Dedifferentiated amniotic fluid mesenchymal stem cell (primary cell): ENCODE measurements at regions not wholly inside any gene's neighbourhood (a gene's known extent, or its start where the extent isn't known, plus 50 kb on each side); places are given as distances from the start of the nearest gene placed in this dataset.

Source experiments
- DNase-seq: peaks from one replicate; pipeline ENCODE4 v3.0.0-alpha.2; 2016; ENCODE audit errors: extremely low spot score

- DNase-seq, result no peak
These were observed 480.1 kb upstream of the SLC10A2 start for GRCh38 chr13:103546271-103546670.

GRCh38 chr13:103542648-103543047 is 476.4 kb upstream of the SLC10A2 start:
- DNase-seq, result no peak

GRCh38 chr13:103540382-103540765 is 474.2 kb upstream of the SLC10A2 start:
- no peak for DNase-seq

GRCh38 chr13:103539721-103540381 is 473.6 kb upstream of the SLC10A2 start:
- no peak for DNase-seq

- DNase-seq, result no peak
These were observed 473.0 kb upstream of the SLC10A2 start for GRCh38 chr13:103539265-103539664.

GRCh38 chr13:103537616-103538015 is 471.4 kb upstream of the SLC10A2 start:
- no peak for DNase-seq

GRCh38 chr13:103531278-103531677 is 465.1 kb upstream of the SLC10A2 start:
- no peak for DNase-seq

- no peak for DNase-seq
These were observed 462.2 kb upstream of the SLC10A2 start for GRCh38 chr13:103528437-103528836.

GRCh38 chr13:103525530-103525929 is 459.3 kb upstream of the SLC10A2 start:
- DNase-seq, result no peak

- no peak for DNase-seq
These were observed 457.6 kb upstream of the SLC10A2 start for GRCh38 chr13:103523858-103524257.

- DNase-seq, result no peak
These were observed 455.3 kb upstream of the SLC10A2 start for GRCh38 chr13:103521532-103521931.

GRCh38 chr13:103517768-103518102 is 451.5 kb upstream of the SLC10A2 start:
- DNase-seq, result no peak

GRCh38 chr13:103517066-103517767 is 451.0 kb upstream of the SLC10A2 start:
- no peak for DNase-seq

- no peak for DNase-seq
These were observed 450.0 kb upstream of the SLC10A2 start for GRCh38 chr13:103516015-103516795.

GRCh38 chr13:103515410-103515809 is 449.2 kb upstream of the SLC10A2 start:
- no peak for DNase-seq

GRCh38 chr13:103514619-103515018 is 448.4 kb upstream of the SLC10A2 start:
- DNase-seq, result no peak

- DNase-seq, result no peak
These were observed 448.0 kb upstream of the SLC10A2 start for GRCh38 chr13:103514188-103514587.

GRCh38 chr13:103510007-103510535 is 443.9 kb upstream of the SLC10A2 start:
- DNase-seq, result no peak

- DNase-seq, result no peak
These were observed 431.2 kb upstream of the SLC10A2 start for GRCh38 chr13:103497404-103497803.

- no peak for DNase-seq
These were observed 421.6 kb upstream of the SLC10A2 start for GRCh38 chr13:103487841-103488240.

GRCh38 chr13:103473081-103473480 is 406.9 kb upstream of the SLC10A2 start:
- no peak for DNase-seq

- no peak for DNase-seq
These were observed 405.7 kb upstream of the SLC10A2 start for GRCh38 chr13:103471896-103472295.

GRCh38 chr13:103469771-103470170 is 403.6 kb upstream of the SLC10A2 start:
- no peak for DNase-seq
